HEK293 (cell line): ENCODE measurements at regions not wholly inside any gene's neighbourhood (a gene's known extent, or its start where the extent isn't known, plus 50 kb on each side); places are given as distances from the start of the nearest gene placed in this dataset.

Experiments
- CTCF ChIP-seq: fragments of 450-650 bp; formaldehyde crosslinking; IDR thresholded peaks from 2 replicates; pipeline ENCODE4 v1.5.1; 2016; ENCODE audit warnings: missing biosample characterization, missing genetic modification characterization
- KLF16 ChIP-seq: fragments of 450-650 bp; formaldehyde crosslinking; IDR thresholded peaks from 2 replicates; pipeline ENCODE4 v1.5.1; 2017; ENCODE audit warnings: missing biosample characterization, missing genetic modification characterization
- YY1 ChIP-seq: fragments of 450-650 bp; formaldehyde crosslinking; IDR thresholded peaks from 2 replicates; pipeline ENCODE4 v1.5.1; 2018; ENCODE audit warnings: missing biosample characterization, missing genetic modification characterization
- ZNF274 ChIP-seq, 2 experiments: fragments of 200-500 bp in 1 of 2; fragments of 450-650 bp in 1 of 2; sonication (Bioruptor generic) in 1 of 2; formaldehyde crosslinking in 1 of 2; IDR thresholded peaks; 2 replicates each; pipeline versions ENCODE4 v1.5.1 to v1.6.1; 2014 to 2016; ENCODE audit warnings: borderline replicate concordance in 1 of 2, inconsistent platforms in 1 of 2, low read length in 1 of 2, missing biosample characterization in 1 of 2, missing genetic modification characterization in 1 of 2
- ZNF544 ChIP-seq: fragments of 450-650 bp; formaldehyde crosslinking; IDR thresholded peaks from 2 replicates; pipeline ENCODE4 v1.5.0; 2017; ENCODE audit warnings: missing biosample characterization, missing genetic modification characterization

- no peak for TF ChIP-seq CTCF (tag by site-specific recombination)
- no peak for TF ChIP-seq YY1 (tag by site-specific recombination)
- no peak for TF ChIP-seq KLF16
- TF ChIP-seq ZNF274 (IDR thresholded peaks at IDR 0.05; ENCODE audit: low read length): no peak
- no peak for TF ChIP-seq ZNF274 (tag by site-specific recombination; IDR thresholded peaks at IDR 0.05; ENCODE audit: borderline replicate concordance)
- TF ChIP-seq ZNF544: no peak
These were observed 198.5 kb upstream of the MTNR1B start for GRCh38 chr11:92770981-92771380.
